Stimulated activated CD4-positive, alpha-beta T cell treated with anti-CD3 and anti-CD28 coated beads, TNF-alpha, amount 100 ng/mL, for 1 hour (primary cell): ENCODE measurements at regions not wholly inside any gene's neighbourhood (a gene's known extent, or its start where the extent isn't known, plus 50 kb on each side); places are given as distances from the start of the nearest gene placed in this dataset.
"Not testable (repeated sequence)": the region's sequence is repeated elsewhere in the genome, so short reads cannot be mapped to it uniquely, and the experiment has no call there.

Experiments
- DNase-seq, 3 donors: peaks; one replicate each; pipeline ENCODE4 v3.0.0-alpha.2; 2020; ENCODE audit warnings: low read depth in 3 of 3, low spot score in 1 of 3

- no peak for DNase-seq
Measured at GRCh38 chr5:125073090-125073489, 326.7 kb upstream of the ZNF608 start.

DNA sequence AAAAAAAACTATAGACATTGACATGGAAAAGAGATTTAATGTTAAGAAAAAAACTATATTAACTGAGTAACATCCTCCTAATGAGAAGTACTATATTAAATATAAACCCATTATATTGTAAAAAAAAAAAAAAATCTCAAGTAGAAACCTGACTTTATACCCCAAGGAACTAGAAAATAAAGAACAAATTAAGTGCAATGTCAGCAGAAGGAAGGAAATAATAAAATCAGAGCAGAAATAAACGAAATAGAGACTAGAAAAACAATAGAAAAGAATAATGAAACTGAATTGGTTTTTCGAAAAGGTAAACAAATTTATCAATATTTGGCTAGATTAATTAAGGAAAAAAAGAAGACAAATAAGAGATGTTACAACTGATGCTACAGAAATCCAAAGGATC is 329.1 kb upstream of the ZNF608 start:
- DNase-seq, result no peak

DNA sequence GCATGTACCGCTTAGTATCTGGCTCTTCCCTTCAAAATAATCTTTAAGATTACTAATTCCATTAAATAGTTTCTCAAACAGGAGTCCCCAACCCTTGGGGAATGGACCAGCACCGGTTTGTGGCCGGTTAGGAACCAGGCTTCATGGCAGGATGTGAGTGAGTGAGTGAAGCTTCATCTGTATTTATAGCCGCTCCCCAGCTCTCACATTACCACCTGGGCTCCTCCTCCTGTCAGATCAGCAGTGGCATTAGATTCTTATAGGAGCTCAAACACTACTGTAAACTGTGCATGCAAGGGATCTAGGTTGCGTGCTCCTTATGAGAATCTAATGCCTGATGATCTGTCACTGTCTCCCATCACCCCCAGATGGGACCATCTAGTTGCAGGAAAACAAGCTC is 332.6 kb upstream of the ZNF608 start:
- not testable (repeated sequence) for DNase-seq

GRCh38 chr5:125081101-125081500 is 334.7 kb upstream of the ZNF608 start:
- DNase-seq, result no peak

- no peak for DNase-seq
Measured at GRCh38 chr5:125083981-125084380, 337.5 kb upstream of the ZNF608 start.

DNA sequence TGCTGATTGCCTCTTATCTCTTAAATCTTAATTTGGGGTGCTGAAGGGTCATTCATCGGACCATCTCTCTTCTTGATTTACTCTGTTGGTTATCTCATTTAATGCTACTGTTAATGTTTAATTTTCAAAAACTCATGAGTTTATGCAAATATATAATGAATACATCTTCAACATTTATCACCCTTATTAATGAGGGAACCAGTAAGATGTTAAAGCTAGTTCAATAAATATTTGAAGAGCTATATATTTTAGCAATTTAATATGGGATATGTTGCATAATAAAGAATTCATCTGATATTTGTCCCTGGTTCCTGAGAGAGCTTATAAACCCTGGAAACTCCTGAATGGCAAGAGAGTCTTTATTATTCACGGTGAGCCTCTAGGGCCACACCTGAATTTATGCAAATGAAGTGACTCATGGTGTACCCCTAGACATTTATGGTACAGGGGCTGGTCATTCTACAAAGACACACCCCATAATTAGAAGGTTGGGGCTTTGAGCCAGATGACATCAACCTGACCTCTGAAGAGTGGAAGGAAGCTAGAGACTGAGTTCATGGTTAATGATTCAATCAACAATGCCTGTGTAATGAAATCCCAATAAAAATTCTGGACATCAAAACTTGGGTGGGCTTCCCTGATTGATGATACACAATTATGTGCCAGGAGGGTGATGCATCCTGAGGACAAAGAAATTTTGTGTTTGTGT is 339.5 kb upstream of the ZNF608 start:
- DNase-seq, result no peak

GRCh38 chr5:125088522-125089105 is 342.2 kb upstream of the ZNF608 start:
- no peak for DNase-seq

GRCh38 chr5:125092138-125092537 is 345.7 kb upstream of the ZNF608 start:
- not testable (repeated sequence) for DNase-seq

GRCh38 chr5:125093776-125094175 is 347.3 kb upstream of the ZNF608 start:
- no peak for DNase-seq

GRCh38 chr5:125100342-125100741 is 353.9 kb upstream of the ZNF608 start:
- DNase-seq, result no peak

DNA sequence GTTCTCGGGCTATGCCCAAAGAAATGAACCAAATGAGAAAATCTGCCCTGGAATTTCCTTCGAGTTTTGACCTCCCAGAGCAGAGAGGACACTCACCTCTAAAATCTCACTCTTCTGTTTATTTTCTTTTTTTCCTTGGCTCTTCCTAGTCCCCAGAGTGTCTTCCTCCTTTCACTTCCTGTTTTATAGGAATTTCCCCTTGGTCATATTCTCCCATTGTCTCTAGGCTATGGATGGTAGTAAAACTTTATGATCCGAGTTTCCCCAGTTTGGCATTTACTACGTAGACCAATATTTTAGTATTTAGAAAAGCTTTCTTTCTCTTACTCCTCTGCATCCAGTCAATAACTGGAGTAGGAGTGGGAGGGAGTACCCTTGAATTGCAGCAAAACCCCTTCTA is 354.5 kb upstream of the ZNF608 start:
- no peak for DNase-seq

DNA sequence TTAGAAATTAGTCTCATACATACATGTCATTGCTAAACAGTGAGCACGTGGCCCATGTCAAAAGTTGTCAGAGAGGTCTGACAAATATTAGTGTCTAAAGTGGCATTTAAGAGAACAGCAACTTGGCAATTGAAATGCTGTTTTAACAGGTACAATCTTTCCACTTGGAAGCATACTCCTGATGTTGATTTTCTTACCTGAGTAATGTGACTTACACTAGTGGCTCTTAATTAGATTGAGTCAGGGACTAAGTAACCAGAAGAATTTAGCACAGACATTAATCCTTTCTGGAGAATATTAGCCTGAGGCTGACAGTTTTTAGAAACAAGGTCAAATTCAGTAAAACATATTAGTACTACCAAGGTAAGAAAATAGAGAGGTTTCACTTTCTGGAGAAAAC is 357.0 kb upstream of the ZNF608 start:
- DNase-seq, result no peak

DNA sequence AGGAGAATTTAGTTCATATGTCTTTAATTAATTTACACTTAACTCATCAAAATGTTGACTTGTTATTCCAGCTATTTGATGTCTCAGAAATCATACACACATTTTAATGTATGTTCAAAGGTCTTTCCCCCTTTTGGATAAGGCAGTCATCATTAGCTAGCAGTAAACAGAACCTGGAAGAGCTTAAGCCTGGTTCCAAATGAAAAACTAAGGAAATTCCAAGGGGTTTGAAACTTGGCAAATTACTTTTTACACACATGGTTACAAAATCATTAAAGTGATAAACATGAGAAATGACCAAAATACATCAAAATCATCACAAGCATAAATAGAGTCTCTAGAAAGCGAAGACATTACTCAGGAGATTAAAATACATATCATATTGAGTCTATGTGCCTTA is 359.8 kb upstream of the ZNF608 start:
- DNase-seq, result no peak

DNA sequence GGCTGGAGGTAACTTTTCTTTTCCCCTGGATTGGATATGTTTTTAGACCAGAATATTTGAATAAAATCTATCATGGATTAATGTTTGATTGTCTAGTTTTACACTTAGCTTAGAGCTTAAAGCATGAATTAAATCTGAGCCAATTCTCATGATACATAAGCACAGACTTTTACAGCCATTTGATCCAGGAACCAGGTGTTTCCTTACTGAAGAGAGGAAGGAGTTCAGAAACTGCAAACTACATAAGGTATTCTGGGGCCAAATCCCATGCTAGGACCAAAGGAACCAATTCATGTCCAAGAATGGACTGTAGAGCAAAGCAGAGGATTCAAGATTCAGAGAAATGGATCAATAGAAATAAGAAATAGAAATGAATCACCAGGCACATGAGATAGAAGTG is 360.4 kb upstream of the ZNF608 start:
- no peak for DNase-seq

DNA sequence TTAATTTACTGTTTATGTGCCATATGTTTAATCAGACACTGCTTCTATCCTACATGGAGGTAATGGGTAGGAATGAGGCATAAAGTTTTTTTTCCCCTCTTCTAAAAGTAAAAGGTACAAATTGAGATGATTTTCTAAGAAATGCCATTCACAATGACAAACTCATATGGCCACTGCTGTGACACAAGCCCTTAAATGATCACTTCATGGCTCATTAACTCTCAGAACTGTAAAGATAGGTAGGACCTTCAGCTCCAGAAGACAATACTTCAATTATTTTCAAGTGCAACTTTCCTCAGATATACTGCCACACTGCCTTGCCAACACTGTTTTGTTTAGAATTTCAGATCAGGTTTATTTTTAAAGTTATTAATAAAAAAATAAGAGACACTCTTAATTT is 362.9 kb upstream of the ZNF608 start:
- no peak for DNase-seq

GRCh38 chr5:125109816-125110215 is 363.4 kb upstream of the ZNF608 start:
- DNase-seq, result no peak

GRCh38 chr5:125112196-125112595 is 365.8 kb upstream of the ZNF608 start:
- DNase-seq, result no peak

- no peak for DNase-seq
Measured at GRCh38 chr5:125113328-125113727, 366.9 kb upstream of the ZNF608 start.

- DNase-seq, result no peak
Measured at GRCh38 chr5:125115195-125115525, 368.7 kb upstream of the ZNF608 start.

DNA sequence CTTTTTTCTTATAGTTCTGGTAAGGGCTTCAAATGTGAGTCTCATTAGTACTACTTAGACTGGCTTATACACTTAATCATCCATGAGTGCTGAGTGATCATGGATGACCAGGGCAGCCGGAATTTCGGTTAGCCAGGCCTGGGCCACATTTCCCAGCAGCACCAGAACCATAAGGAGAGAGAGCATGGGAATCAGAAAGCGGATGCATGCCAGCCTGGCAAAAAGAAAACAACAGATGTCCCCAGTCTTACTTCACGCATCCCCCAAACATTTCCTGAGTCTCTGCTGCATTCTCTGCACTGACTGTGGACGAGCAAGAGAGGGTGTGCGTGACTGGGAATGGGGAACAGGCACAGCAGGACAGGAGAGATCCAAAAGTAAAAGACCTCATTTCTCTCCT is 371.1 kb upstream of the ZNF608 start:
- DNase-seq, result no peak

GRCh38 chr5:125120012-125120411 is 373.6 kb upstream of the ZNF608 start:
- DNase-seq, result no peak

GRCh38 chr5:125125031-125125823 is 378.8 kb upstream of the ZNF608 start:
- DNase-seq, result no peak

- DNase-seq, result no peak
Measured at GRCh38 chr5:125126050-125126449, 379.6 kb upstream of the ZNF608 start.
